K562 (cell line): ENCODE measurements at regions not wholly inside any gene's neighbourhood (a gene's known extent, or its start where the extent isn't known, plus 50 kb on each side); places are given as distances from the start of the nearest gene placed in this dataset.

Experiments used
- ATAC-seq: fragments of 200-7000 bp; cut with Tn5 transposase; 3 replicates; pipeline ENCODE4 v1.9.1; 2020; ENCODE audit warnings: moderate library complexity
- BruUV-seq: library from RNA; stranded (reverse); fragments of 400-500 nt; replicated peaks from 2 replicates; lab custom pipeline; 2021; lab: Mats Ljungman, UMichigan
- CTCF ChIA-PET: fragments of 300-600 bp; formaldehyde crosslinking; extraction: SDS; loops from one replicate; lab custom pipeline; 2021; ENCODE audit warnings: low intra/inter-chr PET ratio; lab: Yijun Ruan, JAX
- POLR2A ChIA-PET: fragments of 300-600, 350-650 bp; sonication (Branson Sonifier 250); formaldehyde crosslinking; extraction: SDS; loops from one replicate; lab custom pipeline; 2021; ENCODE audit warnings: antibody characterized with exemption, inconsistent platforms; lab: Yijun Ruan, JAX
- DNase-seq, 4 experiments: peaks; one replicate each; pipeline versions ENCODE4 v3.0.0 to v3.0.0-alpha.2; 2011 to 2018; ENCODE audit warnings: low spot score in 3 of 4, mixed read lengths in 3 of 4; ENCODE audit errors: extremely low read depth in 1 of 4
- FAIRE-seq: peaks from 2 replicates; lab custom pipeline; 2011; peaks lifted over from hg19 to GRCh38; lab: Jason Lieb, UNC
- H2AFZ ChIP-seq: 2 replicates; pipeline ENCODE4 v1.6.0; 2011; ENCODE audit warnings: low read depth, low read length, control low read depth, inconsistent platforms
- H3K27ac ChIP-seq: fragments of 200-600 bp; 3 replicates; pipeline ENCODE4 v1.8.0; 2011; ENCODE audit warnings: low read depth, mild to moderate bottlenecking, control low read depth, inconsistent platforms, low read length, moderate library complexity, mixed read lengths; ENCODE audit errors: extremely low read depth
- H3K27me3 ChIP-seq, 2 experiments: fragments of 300-600 bp in 1 of 2; 2 replicates in 1 of 2; 3 replicates in 1 of 2; pipeline versions ENCODE4 v1.6.0 to v1.8.0; 2011; ENCODE audit warnings: inconsistent platforms in 2 of 2, low read length in 2 of 2, mild to moderate bottlenecking in 1 of 2, mixed read lengths in 1 of 2, moderate library complexity in 1 of 2; ENCODE audit not compliant: control insufficient read depth in 2 of 2, insufficient read depth in 2 of 2
- H3K36me3 ChIP-seq: fragments of 300-600 bp; 3 replicates; pipeline ENCODE4 v1.8.0; 2011; ENCODE audit warnings: mild to moderate bottlenecking, low read length, inconsistent platforms; ENCODE audit not compliant: control insufficient read depth, insufficient read depth
- H3K4me1 ChIP-seq, 2 experiments: fragments of 200-600 bp in 1 of 2; replicated peaks in 1 of 2; 2 replicates in 1 of 2; 3 replicates in 1 of 2; pipeline versions ENCODE4 v1.5.1 to v1.8.0; 2011; ENCODE audit warnings: inconsistent platforms in 2 of 2, low read length in 2 of 2, mild to moderate bottlenecking in 1 of 2, mixed read lengths in 1 of 2, moderate library complexity in 1 of 2; ENCODE audit not compliant: control insufficient read depth in 2 of 2, insufficient read depth in 2 of 2
- H3K4me2 ChIP-seq: 2 replicates; pipeline ENCODE4 v1.6.1; 2011; ENCODE audit warnings: low read length, control low read depth, inconsistent platforms, mixed read lengths; ENCODE audit not compliant: insufficient read depth
- H3K4me3 ChIP-seq: fragments of 200-600 bp; sonication (generic), shearing (Covaris generic); 2 replicates; pipeline ENCODE4 v1.5.1; 2016; ENCODE audit warnings: control low read depth, inconsistent platforms
- H3K79me2 ChIP-seq: fragments of 200-600 bp; 3 replicates; pipeline ENCODE4 v1.8.0; 2011; ENCODE audit warnings: low read length, inconsistent platforms; ENCODE audit not compliant: control insufficient read depth, insufficient read depth
- H3K9ac ChIP-seq, 2 experiments: 2 replicates each; pipeline versions ENCODE4 v1.6.0 to v1.6.1; 2011; ENCODE audit warnings: low read depth in 2 of 2, low read length in 2 of 2, control low read depth in 1 of 2, inconsistent platforms in 1 of 2, mild to moderate bottlenecking in 1 of 2, mixed read lengths in 1 of 2; ENCODE audit not compliant: insufficient read depth in 1 of 2
- H3K9me1 ChIP-seq: one replicate; pipeline ENCODE4 v1.6.0; 2011; ENCODE audit warnings: inconsistent platforms, mild to moderate bottlenecking, low read length, moderate library complexity; ENCODE audit not compliant: control insufficient read depth, insufficient read depth
- H3K9me3 ChIP-seq: replicated peaks from 2 replicates; pipeline ENCODE4 v1.5.1; 2011; ENCODE audit warnings: low read depth, low read length, inconsistent platforms; ENCODE audit not compliant: control insufficient read depth, insufficient read depth
- H4K20me1 ChIP-seq: replicated peaks from 2 replicates; pipeline ENCODE4 v1.6.1; 2011; ENCODE audit warnings: low read length, inconsistent platforms, mixed read lengths; ENCODE audit not compliant: control insufficient read depth, insufficient read depth
- ARHGAP35 ChIP-seq: fragments of 450-650 bp; IDR thresholded peaks from 2 replicates; pipeline ENCODE4 v1.6.1; 2018; ENCODE audit not compliant: partially characterized antibody
- ARNT ChIP-seq, 2 experiments: fragments of 450-650 bp; IDR thresholded peaks; 2 replicates each; pipeline ENCODE4 v1.6.1; 2016; ENCODE audit warnings: mild to moderate bottlenecking in 1 of 2
- CBFB ChIP-seq: sonication (generic); formaldehyde crosslinking; IDR thresholded peaks from 2 replicates; pipeline ENCODE4 v1.4.0; 2020; ENCODE audit warnings: mild to moderate bottlenecking, missing genetic modification reagents
- E2F3 ChIP-seq: fragments of 250-450 bp; sonication (Bioruptor Pico); IDR thresholded peaks from 2 replicates; pipeline ENCODE4 v1.4.0; 2020; ENCODE audit warnings: mild to moderate bottlenecking
- E2F8 ChIP-seq: fragments of 450-650 bp; IDR thresholded peaks from 2 replicates; pipeline ENCODE4 v1.7.1; 2018; ENCODE audit warnings: mild to moderate bottlenecking, low read depth; ENCODE audit not compliant: partially characterized antibody
- HIVEP1 ChIP-seq: fragments of 250-450 bp; sonication (Bioruptor Pico); IDR thresholded peaks from 2 replicates; pipeline ENCODE4 v1.4.0; 2020; ENCODE audit warnings: mild to moderate bottlenecking
- HNRNPH1 ChIP-seq: fragments of 200-400 bp; formaldehyde crosslinking; optimal IDR thresholded peaks from 2 replicates; pipeline ENCODE3; 2017; ENCODE audit warnings: low read depth, mild to moderate bottlenecking, low read length, moderate library complexity
- HOXB6 ChIP-seq: fragments of 250-450 bp; sonication (Bioruptor Pico); IDR thresholded peaks from 2 replicates; pipeline ENCODE4 v1.5.1; 2022; ENCODE audit warnings: mild to moderate bottlenecking, borderline replicate concordance
- PHF8 ChIP-seq: fragments of 200-600 bp; sonication (generic); IDR thresholded peaks from 2 replicates; pipeline ENCODE4 v1.6.1; 2012; ENCODE audit warnings: mixed run types, mild to moderate bottlenecking, inconsistent platforms, low read length, moderate library complexity, borderline replicate concordance
- SMAD3 ChIP-seq: fragments of 450-650 bp; formaldehyde crosslinking; conservative IDR thresholded peaks from 2 replicates; pipeline ENCODE4 v1.4.0; 2020; ENCODE audit warnings: mild to moderate bottlenecking
- TBP ChIP-seq: optimal IDR thresholded peaks from 2 replicates; pipeline ENCODE3; 2011; ENCODE audit warnings: low read depth, low read length, improper control_type of control experiment
- THAP7 ChIP-seq: fragments of 250-450 bp; sonication (Bioruptor Pico); IDR thresholded peaks from 2 replicates; pipeline ENCODE4 v1.5.0; 2021
- USF1 ChIP-seq: sonication (generic); formaldehyde crosslinking; IDR thresholded peaks from 2 replicates; pipeline ENCODE4 v1.9.0; 2022; ENCODE audit warnings: mild to moderate bottlenecking, missing genetic modification reagents
- ZNF174 ChIP-seq: fragments of 250-450 bp; sonication (Bioruptor Pico); IDR thresholded peaks from 2 replicates; pipeline ENCODE4 v1.4.0; 2020; ENCODE audit warnings: mild to moderate bottlenecking
- ZNF644 ChIP-seq: fragments of 200-800 bp; sonication (Bioruptor generic); IDR thresholded peaks from 2 replicates; pipeline ENCODE4 v1.6.1; 2016; ENCODE audit warnings: low read depth, missing genetic modification characterization, missing compliant biosample characterization
- WGBS: fragments of 100-300 bp; shearing (Covaris generic); methylation state at CpG from one replicate; pipeline ENCODE4 v1.1.6; 2016; ENCODE audit warnings: low coverage, mixed read lengths; ENCODE audit not compliant: insufficient coverage; ENCODE audit errors: missing lambda C conversion rate; 5-methylcytosine and 5-hydroxymethylcytosine counted together
- in situ Hi-C: fragments of 300-500 bp; cut with MboI; formaldehyde crosslinking; loops from 4 replicates; pipeline ENCODE4 v1.15.0; 2018; ENCODE audit warnings: inconsistent platforms, mixed read lengths
- intact Hi-C: fragments of 100-400 bp; cut with micrococcal nuclease; formaldehyde crosslinking; loops from 2 replicates; pipeline ENCODE4 v1.14.2; 2022
- TF ChIP-seq, protein P1 (sequence below): fragments of 250-450 bp; sonication (Bioruptor Pico); IDR thresholded peaks from 2 replicates; pipeline ENCODE4 v1.4.0; 2020; ENCODE audit warnings: mild to moderate bottlenecking, moderate library complexity

GRCh38 chr7:32145911-32146310, 75.7 kb upstream of the PDE1C start (continued):
- TF ChIP-seq, protein P1, sequence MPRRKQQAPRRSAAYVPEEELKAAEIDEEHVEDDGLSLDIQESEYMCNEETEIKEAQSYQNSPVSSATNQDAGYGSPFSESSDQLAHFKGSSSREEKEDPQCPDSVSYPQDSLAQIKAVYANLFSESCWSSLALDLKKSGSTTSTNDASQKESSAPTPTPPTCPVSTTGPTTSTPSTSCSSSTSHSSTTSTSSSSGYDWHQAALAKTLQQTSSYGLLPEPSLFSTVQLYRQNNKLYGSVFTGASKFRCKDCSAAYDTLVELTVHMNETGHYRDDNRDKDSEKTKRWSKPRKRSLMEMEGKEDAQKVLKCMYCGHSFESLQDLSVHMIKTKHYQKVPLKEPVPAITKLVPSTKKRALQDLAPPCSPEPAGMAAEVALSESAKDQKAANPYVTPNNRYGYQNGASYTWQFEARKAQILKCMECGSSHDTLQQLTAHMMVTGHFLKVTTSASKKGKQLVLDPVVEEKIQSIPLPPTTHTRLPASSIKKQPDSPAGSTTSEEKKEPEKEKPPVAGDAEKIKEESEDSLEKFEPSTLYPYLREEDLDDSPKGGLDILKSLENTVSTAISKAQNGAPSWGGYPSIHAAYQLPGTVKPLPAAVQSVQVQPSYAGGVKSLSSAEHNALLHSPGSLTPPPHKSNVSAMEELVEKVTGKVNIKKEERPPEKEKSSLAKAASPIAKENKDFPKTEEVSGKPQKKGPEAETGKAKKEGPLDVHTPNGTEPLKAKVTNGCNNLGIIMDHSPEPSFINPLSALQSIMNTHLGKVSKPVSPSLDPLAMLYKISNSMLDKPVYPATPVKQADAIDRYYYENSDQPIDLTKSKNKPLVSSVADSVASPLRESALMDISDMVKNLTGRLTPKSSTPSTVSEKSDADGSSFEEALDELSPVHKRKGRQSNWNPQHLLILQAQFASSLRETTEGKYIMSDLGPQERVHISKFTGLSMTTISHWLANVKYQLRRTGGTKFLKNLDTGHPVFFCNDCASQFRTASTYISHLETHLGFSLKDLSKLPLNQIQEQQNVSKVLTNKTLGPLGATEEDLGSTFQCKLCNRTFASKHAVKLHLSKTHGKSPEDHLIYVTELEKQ: no peak
- no peak for TF ChIP-seq E2F8
- TF ChIP-seq E2F3 (CRISPR knock-in tag): no peak
- TF ChIP-seq, all 486 proteins: peak for 0

GRCh38 chr7:32144676-32145075, 74.5 kb upstream of the PDE1C start:
- Histone ChIP-seq H3K9ac (no peak overlapping the region), H3K9me1 (no peaks in the 10 kb centered on the region), H3K79me2 (no peaks in the 10 kb centered on the region), H4K20me1 (no peaks in the 10 kb centered on the region), H3K9me3 (no peaks in the 10 kb centered on the region), H3K27me3 (no peaks in the 10 kb centered on the region), H3K4me2 (no peak overlapping the region), H3K36me3 (no peaks in the 10 kb centered on the region), H3K4me3 (no peak overlapping the region), H3K4me1 (no peaks in the 10 kb centered on the region), H2AFZ (no peak overlapping the region), H3K27ac (no peak overlapping the region)
- FAIRE-seq (no peak), DNase-seq (no peak), ATAC-seq (no peak)
- POLR2A ChIA-PET: interaction anchor here (0.6 kb wide), 2 partner anchors 95 to 227 kb away, joined by 4 read pairs; no protein-coding TSS in a partner anchor
- in situ Hi-C loops: no loop called here
- 0% methylated on average over 4 of the region's 4 CpGs for WGBS
- BruUV-seq: no TSS peak
- CTCF ChIA-PET: no interaction called here
- intact Hi-C loops: no loop called here
- TF ChIP-seq HIVEP1 (CRISPR knock-in tag) (no peak), ZNF174 (CRISPR knock-in tag) (no peak), SMAD3 (CRISPR knock-in tag) (no peak), CBFB (CRISPR knock-in tag) (no peak), HNRNPH1 (no peak), HOXB6 (CRISPR knock-in tag) (no peak), ZNF644 (tag) (no peak), ARHGAP35 (no peak), ARNT (IDR thresholded peaks at IDR 0.05) (no peak), TBP (no peak), PHF8 (no peak), THAP7 (CRISPR knock-in tag) (no peak), USF1 (CRISPR knock-in tag) (no peak)
